Smooth muscle cell (in vitro differentiated cells): ENCODE measurements at regions not wholly inside any gene's neighbourhood (a gene's known extent, or its start where the extent isn't known, plus 50 kb on each side); places are given as distances from the start of the nearest gene placed in this dataset.

ENCODE experiments used
- DNase-seq: peaks from one replicate; lab custom pipeline; 2025; ENCODE audit not compliant: unreplicated experiment; lab: John Stamatoyannopoulos, UW
- H2AFZ ChIP-seq: fragments of 200-600 bp; sonication (generic); 2 replicates; pipeline ENCODE4 v1.6.0; 2016; ENCODE audit warnings: antibody characterized with exemption, low read depth, mild to moderate bottlenecking
- H3F3A ChIP-seq: fragments of 200-600 bp; sonication (generic); 2 replicates; pipeline ENCODE4 v1.6.0; 2017; ENCODE audit warnings: antibody characterized with exemption, low read depth
- H3K27ac ChIP-seq: fragments of 200-600 bp; sonication (generic); 2 replicates; pipeline ENCODE4 v1.5.1; 2016; ENCODE audit warnings: low read depth, mild to moderate bottlenecking
- H3K27me3 ChIP-seq: fragments of 200-600 bp; sonication (generic); 2 replicates; pipeline ENCODE4 v1.6.1; 2016; ENCODE audit warnings: low read depth, mild to moderate bottlenecking
- H3K36me3 ChIP-seq: fragments of 200-600 bp; sonication (generic); 2 replicates; pipeline ENCODE4 v1.5.1; 2016; ENCODE audit warnings: low read depth
- H3K4me1 ChIP-seq: fragments of 200-600 bp; sonication (generic); 2 replicates; pipeline ENCODE4 v1.5.1; 2016; ENCODE audit warnings: low read depth
- H3K4me2 ChIP-seq: fragments of 200-600 bp; sonication (generic); 2 replicates; pipeline ENCODE4 v1.6.0; 2016; ENCODE audit warnings: mild to moderate bottlenecking
- H3K4me3 ChIP-seq: fragments of 200-600 bp; sonication (generic); 2 replicates; pipeline ENCODE4 v1.5.1; 2016; ENCODE audit warnings: mild to moderate bottlenecking
- H3K79me2 ChIP-seq: fragments of 200-600 bp; sonication (generic); 2 replicates; pipeline ENCODE4 v1.6.0; 2016; ENCODE audit warnings: low read depth, mild to moderate bottlenecking
- H3K9ac ChIP-seq: fragments of 200-600 bp; sonication (generic); 2 replicates; pipeline ENCODE4 v1.6.0; 2016; ENCODE audit warnings: low read depth
- H3K9me3 ChIP-seq: fragments of 200-600 bp; sonication (generic); replicated peaks from 2 replicates; pipeline ENCODE4 v1.5.1; 2016; ENCODE audit warnings: low read depth
- H4K20me1 ChIP-seq: fragments of 200-600 bp; sonication (generic); 2 replicates; pipeline ENCODE4 v1.6.0; 2016; ENCODE audit warnings: low read depth
- WGBS: methylation state at CpG from one replicate; pipeline ENCODE4 v1.1.7; 2016; ENCODE audit warnings: low lambda C conversion rate; 5-methylcytosine and 5-hydroxymethylcytosine counted together
- TF ChIP-seq, protein P1 (sequence below): fragments of 200-600 bp; sonication (generic); IDR thresholded peaks from 2 replicates; pipeline ENCODE4 v1.5.1; 2017; ENCODE audit warnings: borderline replicate concordance, mild to moderate bottlenecking, antibody characterized with exemption; ENCODE audit not compliant: insufficient read depth, poor library complexity, severe bottlenecking

DNA sequence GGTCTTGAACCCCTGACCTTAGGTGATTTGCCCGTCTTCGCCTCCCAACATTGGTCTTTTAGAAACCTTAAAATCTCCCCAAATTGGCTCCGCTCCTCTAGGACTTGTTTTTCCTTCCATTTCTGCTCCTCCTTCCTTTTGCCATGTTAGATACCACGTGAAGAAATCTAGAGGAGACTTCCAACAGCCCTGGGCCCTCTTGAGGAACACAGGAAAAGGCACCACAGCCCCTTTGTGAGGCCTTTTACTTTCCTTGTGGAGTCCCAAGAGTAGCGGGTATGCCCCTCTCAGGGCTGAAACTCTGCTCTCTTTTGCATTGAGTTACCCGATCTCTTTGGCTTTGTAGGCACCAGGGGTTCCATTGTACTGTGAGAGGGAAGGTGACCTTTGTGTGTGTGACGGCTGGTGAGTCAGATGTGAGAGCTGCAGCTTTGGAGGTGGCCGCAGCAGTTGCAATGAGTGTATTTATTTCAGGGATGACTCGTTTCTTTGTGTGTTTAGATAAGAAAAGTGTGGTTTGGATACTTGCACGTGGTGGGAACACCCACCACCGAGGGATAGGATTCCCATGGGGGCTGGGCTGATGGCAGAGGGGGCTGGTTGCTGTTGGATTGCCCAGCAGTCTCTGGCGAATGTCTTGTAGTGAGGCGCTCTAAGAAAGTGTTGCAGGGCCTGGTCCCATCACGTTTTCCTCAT, 218.4 kb upstream of the HS6ST1 start:
- TF ChIP-seq, protein P1, sequence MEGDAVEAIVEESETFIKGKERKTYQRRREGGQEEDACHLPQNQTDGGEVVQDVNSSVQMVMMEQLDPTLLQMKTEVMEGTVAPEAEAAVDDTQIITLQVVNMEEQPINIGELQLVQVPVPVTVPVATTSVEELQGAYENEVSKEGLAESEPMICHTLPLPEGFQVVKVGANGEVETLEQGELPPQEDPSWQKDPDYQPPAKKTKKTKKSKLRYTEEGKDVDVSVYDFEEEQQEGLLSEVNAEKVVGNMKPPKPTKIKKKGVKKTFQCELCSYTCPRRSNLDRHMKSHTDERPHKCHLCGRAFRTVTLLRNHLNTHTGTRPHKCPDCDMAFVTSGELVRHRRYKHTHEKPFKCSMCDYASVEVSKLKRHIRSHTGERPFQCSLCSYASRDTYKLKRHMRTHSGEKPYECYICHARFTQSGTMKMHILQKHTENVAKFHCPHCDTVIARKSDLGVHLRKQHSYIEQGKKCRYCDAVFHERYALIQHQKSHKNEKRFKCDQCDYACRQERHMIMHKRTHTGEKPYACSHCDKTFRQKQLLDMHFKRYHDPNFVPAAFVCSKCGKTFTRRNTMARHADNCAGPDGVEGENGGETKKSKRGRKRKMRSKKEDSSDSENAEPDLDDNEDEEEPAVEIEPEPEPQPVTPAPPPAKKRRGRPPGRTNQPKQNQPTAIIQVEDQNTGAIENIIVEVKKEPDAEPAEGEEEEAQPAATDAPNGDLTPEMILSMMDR: no peak
- H3K79me2 ChIP-seq: no peaks in the 10 kb centered on the region
- peaks cover 6% of the 10 kb centered on the region for H3F3A ChIP-seq
- H3K27me3 ChIP-seq: no peaks in the 10 kb centered on the region
- no peak overlapping the region for H3K4me3 ChIP-seq
- H3K9me3 ChIP-seq: no peaks in the 10 kb centered on the region
- DNase-seq: no peak
- H3K27ac ChIP-seq: peak overlapping the region; percentile 41
- H2AFZ ChIP-seq: no peak overlapping the region
- no peaks in the 10 kb centered on the region for H3K36me3 ChIP-seq
- 53% methylated on average over 14 of the region's 14 CpGs for WGBS
- peak overlapping the region; percentile 35 for H3K9ac ChIP-seq
- no peaks in the 10 kb centered on the region for H4K20me1 ChIP-seq
- H3K4me2 ChIP-seq: peak overlapping the region; percentile 36
- H3K4me1 ChIP-seq: peaks cover 19% of the 10 kb centered on the region

DNA sequence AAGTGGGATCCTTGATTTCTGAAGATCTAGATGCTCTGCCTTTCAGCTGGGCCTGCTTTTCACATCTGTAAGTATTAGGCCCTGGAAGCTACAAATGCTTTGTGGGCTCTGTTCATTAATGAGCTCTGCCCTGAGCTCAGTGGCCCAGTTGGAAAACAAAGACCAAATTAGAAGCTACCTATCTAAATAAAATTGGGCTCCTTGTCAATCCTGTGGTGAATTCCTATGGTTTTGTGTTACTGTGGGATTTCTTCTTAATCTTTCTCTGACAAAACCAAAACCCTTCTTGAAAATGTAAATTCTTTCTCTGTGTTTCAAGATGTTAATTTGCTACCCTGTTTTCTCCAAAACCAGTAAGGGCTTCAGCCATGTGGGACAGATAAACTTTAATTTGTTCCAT, 219.0 kb upstream of the HS6ST1 start:
- TF ChIP-seq, protein P1: no peak
- Histone ChIP-seq H3K27me3 (no peaks in the 10 kb centered on the region), H4K20me1 (no peaks in the 10 kb centered on the region), H3K79me2 (no peaks in the 10 kb centered on the region), H3K27ac (peak overlapping the region; percentile 21), H3K4me2 (no peak overlapping the region), H3K9ac (no peak overlapping the region), H3F3A (peaks cover 6% of the 10 kb centered on the region), H3K4me1 (peaks cover 19% of the 10 kb centered on the region), H3K36me3 (no peaks in the 10 kb centered on the region), H3K9me3 (no peaks in the 10 kb centered on the region), H3K4me3 (no peak overlapping the region), H2AFZ (no peak overlapping the region)
- no peak for DNase-seq

DNA sequence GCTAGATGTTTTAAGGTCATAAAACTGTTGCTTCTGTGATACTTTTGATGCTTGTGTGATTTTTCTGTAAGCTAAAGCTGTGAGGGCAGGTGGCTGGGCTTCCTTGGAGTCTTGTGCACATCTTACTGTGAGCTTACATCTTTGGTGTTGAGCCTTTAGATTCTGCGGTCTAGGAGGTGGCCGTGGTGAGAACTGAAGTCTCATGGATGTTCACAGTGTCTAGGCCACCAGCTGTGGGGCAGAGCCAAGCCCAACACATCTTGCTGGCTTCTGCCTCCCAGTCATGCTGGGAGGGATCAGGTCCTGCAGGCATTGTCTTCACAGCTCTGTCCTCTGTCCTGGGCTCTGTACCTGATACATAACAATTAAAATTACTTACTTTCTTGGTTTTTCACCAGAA, 219.7 kb upstream of the HS6ST1 start:
- peaks cover 6% of the 10 kb centered on the region for H3F3A ChIP-seq
- no peaks in the 10 kb centered on the region for H4K20me1 ChIP-seq
- H3K9ac ChIP-seq: no peak overlapping the region
- H2AFZ ChIP-seq: no peak overlapping the region
- no peak overlapping the region for H3K4me2 ChIP-seq
- H3K4me1 ChIP-seq: peaks cover 19% of the 10 kb centered on the region
- TF ChIP-seq, protein P1: no peak
- DNase-seq: no peak
- no peaks in the 10 kb centered on the region for H3K79me2 ChIP-seq
- 90% methylated on average over 2 of the region's 2 CpGs for WGBS
- no peaks in the 10 kb centered on the region for H3K9me3 ChIP-seq
- no peaks in the 10 kb centered on the region for H3K36me3 ChIP-seq
- H3K27me3 ChIP-seq: no peaks in the 10 kb centered on the region
- no peak overlapping the region for H3K27ac ChIP-seq
- H3K4me3 ChIP-seq: no peak overlapping the region

DNA sequence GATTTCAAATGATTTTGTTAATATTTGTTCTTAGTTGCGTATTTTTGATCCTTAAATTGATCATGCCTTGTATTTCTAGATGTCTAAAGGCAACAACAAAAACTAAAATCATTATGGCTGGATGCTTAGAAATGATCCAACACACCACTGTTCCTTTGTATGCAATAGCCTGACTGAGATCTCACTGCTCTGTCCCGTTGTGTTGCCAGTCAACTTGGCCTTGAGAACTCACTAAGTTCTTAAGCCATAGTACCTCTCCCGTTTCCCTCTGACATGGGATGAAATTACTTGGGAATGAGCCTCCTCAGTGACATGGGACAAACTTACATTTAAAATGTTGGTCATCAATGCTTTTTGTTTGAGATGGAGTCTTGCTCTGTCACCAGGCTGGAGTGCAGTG, 222.0 kb upstream of the HS6ST1 start:
- no peak overlapping the region for H2AFZ ChIP-seq
- no peaks in the 10 kb centered on the region for H3K36me3 ChIP-seq
- no peaks in the 10 kb centered on the region for H3K79me2 ChIP-seq
- H3K9me3 ChIP-seq: no peaks in the 10 kb centered on the region
- TF ChIP-seq, protein P1: no peak
- no peak overlapping the region for H3K4me2 ChIP-seq
- no peak overlapping the region for H3K9ac ChIP-seq
- WGBS: 93% methylated on average over 3 of the region's 3 CpGs
- H3K27me3 ChIP-seq: no peaks in the 10 kb centered on the region
- H3K4me1 ChIP-seq: peaks cover 19% of the 10 kb centered on the region
- no peak for DNase-seq
- H4K20me1 ChIP-seq: no peaks in the 10 kb centered on the region
- H3F3A ChIP-seq: peaks cover 6% of the 10 kb centered on the region
- no peak overlapping the region for H3K4me3 ChIP-seq
- no peak overlapping the region for H3K27ac ChIP-seq
